ENCODE measurements at regions not wholly inside any gene's neighbourhood (a gene's known extent, or its start where the extent isn't known, plus 50 kb on each side); places are given as distances from the start of the nearest gene placed in this dataset.

DNA sequence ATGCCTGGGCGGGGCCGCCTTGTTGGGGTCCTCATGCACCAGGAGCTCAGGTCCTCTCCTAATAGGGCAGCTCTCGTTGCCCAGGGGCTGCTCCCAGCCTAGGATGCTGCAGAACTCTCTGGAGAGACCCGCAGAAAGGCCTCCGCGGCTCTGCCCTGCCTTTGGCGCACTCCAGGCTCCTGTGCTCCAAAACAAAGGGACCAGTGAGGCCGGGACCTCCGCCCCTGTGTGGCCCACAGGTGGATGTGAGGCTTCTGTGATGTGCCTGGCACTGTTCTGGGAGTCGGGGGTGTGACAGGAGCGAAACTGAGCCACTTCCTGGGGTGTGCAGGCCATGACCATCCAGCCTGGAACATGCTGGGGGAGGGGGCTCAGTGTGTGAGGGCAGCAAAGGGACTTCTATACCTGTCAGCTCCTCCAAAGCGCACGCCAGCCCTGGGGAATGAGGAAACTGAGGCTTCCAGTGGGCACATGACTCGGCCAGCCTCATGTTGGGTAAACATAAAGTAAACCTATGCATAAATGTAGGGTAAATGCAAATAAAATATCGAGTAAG is 153.2 kb downstream of the IRF8 start:
- DNase-seq (ENCODE audit: extremely low read depth in 1 of 2, low read depth in 1 of 2), result no peak

DNA sequence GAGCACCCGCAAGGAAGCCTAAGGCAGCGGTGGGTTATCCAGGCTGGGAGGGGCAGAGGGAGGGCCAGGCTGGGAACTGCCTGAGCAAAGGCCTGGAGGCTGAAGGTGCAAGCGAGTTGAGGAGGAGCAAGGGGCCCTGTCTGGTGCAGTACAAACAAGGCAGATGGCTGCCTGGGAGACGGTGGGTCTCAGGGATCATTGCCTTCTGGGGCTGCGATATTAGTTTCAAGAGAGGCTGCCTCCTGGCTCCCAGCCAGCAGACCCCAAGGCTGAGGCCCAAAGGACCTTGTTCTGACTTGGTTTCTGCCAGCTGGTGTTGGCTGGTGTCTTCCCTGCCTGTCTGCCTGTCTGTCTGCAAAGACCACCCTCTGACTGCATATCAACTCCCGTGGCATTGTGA is 154.0 kb downstream of the IRF8 start:
- no peak for DNase-seq (ENCODE audit: extremely low read depth in 1 of 2, low read depth in 1 of 2)

DNA sequence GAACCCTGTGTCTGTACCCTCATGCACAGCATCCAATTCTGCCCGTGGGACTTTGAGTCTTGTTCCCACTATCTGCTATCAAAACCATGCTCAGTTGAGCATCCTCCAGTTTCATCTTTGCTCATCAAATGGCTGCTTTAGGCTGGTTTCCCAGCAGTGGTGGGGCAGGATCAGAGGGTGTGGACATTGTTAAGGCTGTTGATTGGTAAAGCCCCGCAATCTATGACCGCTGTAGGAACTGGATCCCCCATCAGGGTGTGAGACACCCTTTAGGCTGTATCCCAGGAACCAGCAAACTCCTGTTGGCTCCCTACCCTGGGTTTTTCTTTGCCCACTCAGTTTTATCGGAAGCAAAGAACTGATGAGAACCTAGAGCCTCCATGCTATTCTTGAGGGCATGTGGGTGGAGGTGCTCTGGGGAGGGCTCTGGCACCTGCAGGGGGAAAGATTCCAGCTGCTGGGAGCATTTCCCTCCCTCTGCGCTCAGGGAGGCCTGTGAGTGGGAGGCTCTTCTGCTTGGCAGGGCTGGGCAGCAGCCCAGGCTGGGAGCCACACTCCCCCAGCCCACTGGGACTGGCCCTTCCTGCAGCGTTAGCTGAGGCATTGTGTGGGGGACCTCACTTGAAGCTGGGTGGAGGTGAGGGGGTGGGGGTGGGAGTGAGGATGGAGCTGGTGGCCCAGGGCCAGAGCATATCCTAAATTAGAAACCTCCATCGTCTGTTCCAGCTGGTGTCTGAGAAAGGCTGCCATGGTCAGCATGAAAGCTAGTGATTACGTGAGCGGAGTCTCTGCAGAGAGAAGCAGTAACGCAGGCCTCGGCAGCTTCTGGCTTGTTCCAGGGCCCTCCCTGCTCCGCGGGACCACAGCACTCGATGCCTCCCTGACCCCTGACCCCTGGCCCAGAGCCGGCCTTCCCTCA is 160.6 kb downstream of the IRF8 start:
- no peak for DNase-seq (ENCODE audit: extremely low read depth in 1 of 2, low read depth in 1 of 2)

DNA sequence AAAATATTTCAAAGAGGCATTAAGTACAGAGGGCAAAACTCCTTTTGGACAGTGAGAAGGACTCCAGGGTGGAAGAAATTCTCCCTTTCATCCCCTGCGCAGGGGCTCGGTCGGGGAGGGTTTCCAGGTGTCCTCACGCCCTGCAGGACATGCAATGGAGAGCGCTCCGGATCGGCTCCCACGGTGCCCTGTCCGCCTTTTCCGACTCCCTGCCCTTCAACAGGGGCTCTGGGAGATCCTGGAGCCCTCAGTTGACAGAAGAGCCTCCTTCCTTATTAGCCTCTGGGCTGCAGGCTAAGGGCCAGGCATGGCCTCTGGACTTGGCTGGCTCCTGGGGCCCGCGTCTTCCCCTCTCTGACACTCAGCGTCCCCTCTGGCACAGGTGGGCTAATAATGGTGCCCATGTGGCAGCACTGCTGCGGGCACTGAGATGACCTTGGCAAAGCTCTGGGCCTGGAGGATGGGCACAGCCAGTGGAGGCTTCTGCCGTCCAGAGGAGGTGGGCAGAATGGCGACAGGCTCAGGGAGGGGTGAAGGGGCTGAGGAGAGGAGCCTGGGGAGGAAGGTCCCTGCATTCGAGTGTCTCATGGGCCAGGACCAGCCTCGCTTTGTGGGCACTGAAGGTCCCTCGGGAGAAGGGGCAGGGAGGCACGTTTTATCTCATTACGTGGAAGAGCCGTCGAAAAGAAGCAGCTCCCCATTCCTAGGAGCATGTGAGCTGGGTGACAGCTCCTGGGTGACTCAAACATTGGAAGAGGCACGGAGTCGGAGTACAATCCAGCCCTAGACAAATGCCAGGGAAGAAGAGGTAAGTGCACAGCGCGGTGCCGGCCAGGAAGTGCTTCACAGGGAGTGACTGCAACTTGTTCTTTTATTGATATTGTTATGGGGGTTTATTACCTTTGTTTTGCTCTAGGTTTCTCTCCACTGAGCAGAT is 161.7 kb downstream of the IRF8 start:
- no peak for DNase-seq (ENCODE audit: extremely low read depth in 1 of 2, low read depth in 1 of 2)

DNA sequence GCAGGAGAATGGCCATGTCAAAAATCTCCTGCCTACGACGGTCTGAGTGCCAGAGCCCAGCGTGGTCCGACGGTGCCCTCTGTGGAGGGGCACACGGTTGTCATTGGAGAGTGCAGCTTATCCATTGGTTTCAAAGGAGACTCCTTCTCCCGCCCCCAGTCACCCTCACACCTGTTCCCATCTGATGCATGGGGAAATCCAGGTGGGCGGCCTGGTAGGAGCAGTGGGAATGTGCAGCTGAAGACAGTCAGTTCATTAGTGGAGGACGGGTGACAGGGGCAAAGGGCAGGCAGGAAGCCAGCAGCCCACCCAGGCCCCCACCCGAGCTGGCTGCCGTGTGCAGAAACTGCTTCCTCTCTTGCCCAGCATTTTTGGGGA is 162.3 kb downstream of the IRF8 start:
- DNase-seq (ENCODE audit: extremely low read depth in 1 of 2, low read depth in 1 of 2), result no peak

DNA sequence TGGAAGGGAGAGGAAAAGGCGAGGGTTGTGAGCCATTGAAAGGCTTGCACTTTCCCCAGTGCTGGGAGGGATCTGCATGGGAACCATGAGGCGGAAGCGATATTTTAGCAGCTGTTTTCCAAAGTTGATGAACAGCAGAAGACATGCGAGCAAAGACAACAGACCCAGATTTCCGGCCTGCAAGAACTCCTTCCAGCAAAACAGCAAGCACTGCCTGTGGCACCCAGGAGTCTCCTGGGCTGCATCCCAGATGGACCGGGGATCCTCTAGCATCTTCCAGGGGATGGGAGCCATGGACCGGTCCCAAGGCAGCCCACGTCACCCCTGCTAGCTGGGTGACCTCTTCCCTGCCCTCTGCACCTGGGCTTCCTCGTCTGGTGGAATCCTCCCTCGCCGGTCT is 162.8 kb downstream of the IRF8 start:
- DNase-seq (ENCODE audit: extremely low read depth in 1 of 2, low read depth in 1 of 2), result no peak

- DNase-seq (ENCODE audit: extremely low read depth in 1 of 2, low read depth in 1 of 2), result no peak
These were observed 163.5 kb downstream of the IRF8 start for GRCh38 chr16:86062271-86062965.

DNA sequence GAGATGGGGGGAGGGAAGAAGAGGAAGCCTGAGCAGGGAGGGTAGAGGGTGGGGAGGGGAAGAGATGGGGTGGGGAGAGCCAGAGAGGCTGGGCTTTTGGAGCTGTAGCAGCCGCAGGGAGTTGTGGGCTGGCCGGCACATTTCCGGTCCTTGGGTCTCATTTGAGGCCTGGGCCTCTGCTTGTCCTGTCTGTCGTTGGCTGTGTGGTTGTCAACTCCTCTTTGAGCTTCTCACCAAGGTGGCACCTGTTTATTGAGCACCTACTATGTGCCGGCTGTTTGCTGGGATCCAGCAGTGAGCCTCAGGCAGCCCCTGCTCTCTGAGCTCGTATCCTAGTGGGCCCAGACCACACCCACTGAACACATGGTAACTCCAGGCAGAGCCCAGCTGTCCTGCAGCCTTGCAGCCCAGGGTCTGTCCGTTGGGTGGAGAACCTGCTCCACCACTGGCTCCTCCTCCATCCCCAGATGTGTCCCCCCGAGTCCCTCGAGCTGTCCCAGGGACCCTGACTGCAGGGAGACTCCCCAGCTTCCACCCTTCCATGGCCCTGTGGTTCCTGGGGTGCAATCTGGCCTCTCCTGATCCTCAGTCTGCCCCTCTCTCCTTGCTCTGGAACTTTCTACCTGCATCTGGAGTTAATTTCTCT is 164.9 kb downstream of the IRF8 start:
- DNase-seq (ENCODE audit: extremely low read depth in 1 of 2, low read depth in 1 of 2), result no peak

DNA sequence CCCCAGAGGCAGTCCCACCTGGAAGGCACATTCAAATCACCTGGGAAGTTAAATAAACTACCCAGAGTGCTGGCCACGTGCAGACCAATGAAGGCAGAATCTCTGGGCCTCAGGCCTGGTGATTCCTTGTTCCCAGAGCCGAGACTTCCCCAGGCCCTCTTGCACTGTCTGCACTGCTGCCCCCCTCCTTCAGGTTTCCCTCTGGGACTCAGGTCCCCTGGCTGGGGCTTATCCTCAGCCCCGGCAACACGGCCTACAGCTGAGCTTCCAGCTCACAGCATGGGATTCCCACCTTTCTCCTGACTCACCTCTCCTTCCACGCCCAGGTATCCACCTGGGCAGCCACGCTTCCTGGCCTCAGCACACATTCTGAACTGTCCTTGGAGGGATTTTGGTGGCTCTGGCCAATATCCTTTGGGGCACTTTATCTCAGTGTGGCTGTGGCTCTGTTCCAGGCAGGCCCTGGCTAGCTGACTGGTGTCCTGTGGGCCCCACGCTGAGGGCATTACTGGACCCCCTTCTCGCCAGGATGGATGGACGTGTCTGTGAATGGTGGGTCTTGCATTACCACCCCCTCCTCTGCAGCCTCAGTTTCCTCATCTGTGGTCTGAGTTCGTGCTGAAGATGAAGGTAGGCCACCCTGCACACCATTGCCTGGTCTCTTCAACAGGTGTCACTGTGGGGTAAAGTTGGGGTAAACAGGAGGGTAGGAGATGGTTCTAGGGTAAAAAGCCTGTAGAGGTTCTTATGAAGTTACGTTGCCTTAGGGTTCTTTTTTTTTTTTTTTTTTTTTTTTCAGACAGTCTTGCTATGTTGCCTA is 165.7 kb downstream of the IRF8 start:
- no peak for DNase-seq (ENCODE audit: extremely low read depth in 1 of 2, low read depth in 1 of 2)

DNA sequence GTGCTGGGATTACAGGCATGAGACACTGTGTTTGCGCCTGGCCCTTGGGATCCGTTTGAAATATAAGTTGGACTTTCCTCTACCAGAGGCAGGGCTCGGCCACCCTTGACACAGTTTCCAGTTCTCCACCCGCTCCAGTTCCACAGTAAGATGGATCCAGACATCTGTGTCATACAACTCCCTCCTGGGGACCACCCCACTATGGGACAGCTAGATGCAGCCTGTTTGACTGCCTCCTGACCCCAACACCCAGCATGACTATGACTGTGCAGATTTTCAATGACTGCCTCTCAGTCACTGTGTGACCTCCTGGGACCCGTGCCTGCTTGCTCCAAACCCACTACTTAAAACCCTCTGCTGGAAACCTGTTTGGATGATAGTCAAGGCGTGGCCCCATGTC is 166.7 kb downstream of the IRF8 start:
- DNase-seq (ENCODE audit: extremely low read depth in 1 of 2, low read depth in 1 of 2), result no peak

DNA sequence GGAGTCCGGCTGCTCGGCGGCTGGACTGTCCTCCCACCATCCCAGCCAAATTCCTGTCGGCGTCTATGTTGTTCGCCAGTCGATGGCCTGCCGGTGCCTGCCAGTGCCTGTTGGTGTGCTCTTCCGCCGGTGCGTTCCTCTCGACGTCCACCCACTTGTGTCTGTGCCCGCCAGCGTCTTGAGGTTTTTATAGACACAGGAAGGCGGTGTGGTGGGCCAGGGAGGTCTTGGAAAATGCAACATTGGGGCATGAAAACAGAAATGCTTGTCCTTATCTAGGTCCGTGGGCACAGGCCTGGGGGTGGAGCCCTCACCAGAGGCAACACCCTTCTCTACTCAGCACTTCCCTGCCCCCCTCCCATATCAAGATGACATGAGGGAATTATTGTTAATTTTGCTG is 167.8 kb downstream of the IRF8 start:
- DNase-seq (ENCODE audit: extremely low read depth in 1 of 2, low read depth in 1 of 2), result no peak

- no peak for DNase-seq (ENCODE audit: extremely low read depth in 1 of 2, low read depth in 1 of 2)
These were observed 168.6 kb downstream of the IRF8 start for GRCh38 chr16:86067516-86067915.

DNA sequence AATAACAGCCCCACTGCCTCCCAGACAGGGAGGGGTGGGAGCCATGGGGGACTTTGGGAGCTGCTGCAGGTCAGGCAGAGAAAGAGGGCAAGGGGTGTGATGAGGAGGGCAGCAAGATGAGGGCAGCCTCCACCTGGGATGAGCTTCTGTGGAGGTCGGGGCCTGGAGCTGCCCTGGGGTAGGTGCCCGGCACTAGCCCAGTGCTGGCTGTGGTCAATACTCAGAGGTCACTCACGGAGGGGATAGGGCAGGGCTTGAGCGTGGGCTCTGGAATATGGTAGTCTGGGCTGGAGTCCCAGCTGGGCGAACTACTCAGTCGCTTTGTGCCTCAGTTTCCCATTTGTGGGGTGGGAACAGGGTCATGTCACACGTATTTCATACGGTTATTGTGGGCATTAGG is 169.0 kb downstream of the IRF8 start:
- no peak for DNase-seq (ENCODE audit: extremely low read depth in 1 of 2, low read depth in 1 of 2)

GRCh38 chr16:86068722-86069121 is 169.8 kb downstream of the IRF8 start:
- no peak for DNase-seq (ENCODE audit: extremely low read depth in 1 of 2, low read depth in 1 of 2)

DNA sequence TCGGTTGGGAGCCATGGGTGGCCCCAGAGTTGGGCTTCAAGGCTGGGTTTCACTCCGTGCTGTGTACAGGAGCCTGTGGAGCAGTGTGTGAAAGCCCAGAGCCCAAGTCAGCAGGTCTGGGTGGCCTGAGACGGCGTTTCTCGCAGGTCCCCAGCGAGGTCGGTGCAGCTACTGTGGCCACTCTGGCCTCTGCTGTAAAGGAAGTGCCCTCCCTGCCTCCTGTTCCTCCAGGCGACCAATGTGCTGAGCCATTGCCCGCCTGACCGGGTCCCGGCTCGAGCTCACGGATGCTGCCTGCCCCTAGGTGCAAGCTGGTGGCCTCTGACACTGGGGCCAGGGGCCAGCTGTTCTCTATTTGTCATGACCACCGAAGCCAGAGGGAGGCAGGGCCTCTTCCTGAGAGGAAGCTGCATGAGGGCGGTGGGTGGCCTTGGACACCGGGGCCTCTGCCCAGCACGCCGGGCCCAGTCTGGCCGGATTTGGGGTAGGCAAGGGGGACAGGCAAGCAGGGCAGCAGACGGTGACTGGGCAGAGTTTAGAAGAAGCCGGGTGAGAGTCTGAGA is 170.9 kb downstream of the IRF8 start:
- no peak for DNase-seq (ENCODE audit: extremely low read depth in 1 of 2, low read depth in 1 of 2)

GRCh38 chr16:86070484-86070883 is 171.5 kb downstream of the IRF8 start:
- DNase-seq (ENCODE audit: extremely low read depth in 1 of 2, low read depth in 1 of 2), result no peak

DNA sequence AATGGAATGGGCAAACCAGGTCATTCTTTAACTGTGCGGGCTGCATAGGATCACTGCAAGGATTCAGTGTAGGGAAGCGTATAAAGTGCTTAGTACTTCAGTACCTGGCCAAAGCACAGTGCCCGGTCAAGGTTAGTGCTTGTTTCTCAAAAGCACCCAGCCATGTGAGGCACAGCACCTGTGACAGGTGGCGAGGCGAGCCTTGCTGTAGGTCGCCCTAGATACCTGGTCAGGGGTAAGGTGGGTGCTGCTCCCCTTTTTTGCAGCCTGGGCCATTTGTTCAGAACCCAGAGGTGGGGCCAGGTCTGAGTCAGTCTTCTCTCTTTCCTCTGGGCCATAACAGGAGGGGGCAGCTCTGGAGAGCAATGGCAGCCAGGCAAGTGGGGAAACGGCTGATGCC is 172.0 kb downstream of the IRF8 start:
- DNase-seq (ENCODE audit: extremely low read depth in 1 of 2, low read depth in 1 of 2), result no peak

DNA sequence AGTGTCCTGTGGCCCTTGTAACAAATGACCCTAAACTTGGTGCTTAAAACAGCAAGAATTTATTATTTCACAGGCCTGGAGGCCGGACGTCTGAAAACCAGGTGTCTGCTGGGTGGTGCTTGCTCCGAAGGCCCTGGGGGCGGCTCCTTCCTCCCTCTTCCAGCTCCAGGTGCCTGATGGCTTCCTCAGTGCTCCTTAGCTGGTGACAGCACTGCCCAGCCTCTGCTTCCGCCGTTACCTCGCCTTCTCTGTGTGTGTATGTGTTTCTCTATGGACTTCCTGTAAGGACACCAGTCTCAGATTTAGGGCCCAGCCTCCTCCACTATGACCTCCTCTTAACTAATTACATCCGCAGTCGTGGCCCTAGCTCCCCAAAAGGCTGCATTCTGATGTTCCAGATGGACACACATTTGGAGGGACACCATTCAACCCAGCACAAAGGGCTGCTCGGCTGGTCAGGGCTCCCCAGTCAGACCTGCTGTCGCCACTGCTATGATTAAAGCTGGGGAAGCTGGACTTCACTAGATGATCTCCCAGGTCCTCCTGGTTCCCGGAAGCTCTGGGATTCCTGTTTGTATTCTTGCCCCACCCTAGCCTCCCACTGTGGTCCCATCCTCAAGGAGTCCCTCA is 172.8 kb downstream of the IRF8 start:
- DNase-seq (ENCODE audit: extremely low read depth in 1 of 2, low read depth in 1 of 2), result no peak
